Hindlimb muscle (tissue), 1 donor: ENCODE measurements at regions not wholly inside any gene's neighbourhood (a gene's known extent, or its start where the extent isn't known, plus 50 kb on each side); places are given as distances from the start of the nearest gene placed in this dataset.
A peak's percentile ranks its signal among the peaks of the same experiment; 100 is the strongest.
"Not testable (repeated sequence)": the region's sequence is repeated elsewhere in the genome, so short reads cannot be mapped to it uniquely, and the experiment has no call there.

Experiments used
- DNase-seq: peaks from one replicate; pipeline ENCODE4 v3.0.0-alpha.2; 2013

DNA sequence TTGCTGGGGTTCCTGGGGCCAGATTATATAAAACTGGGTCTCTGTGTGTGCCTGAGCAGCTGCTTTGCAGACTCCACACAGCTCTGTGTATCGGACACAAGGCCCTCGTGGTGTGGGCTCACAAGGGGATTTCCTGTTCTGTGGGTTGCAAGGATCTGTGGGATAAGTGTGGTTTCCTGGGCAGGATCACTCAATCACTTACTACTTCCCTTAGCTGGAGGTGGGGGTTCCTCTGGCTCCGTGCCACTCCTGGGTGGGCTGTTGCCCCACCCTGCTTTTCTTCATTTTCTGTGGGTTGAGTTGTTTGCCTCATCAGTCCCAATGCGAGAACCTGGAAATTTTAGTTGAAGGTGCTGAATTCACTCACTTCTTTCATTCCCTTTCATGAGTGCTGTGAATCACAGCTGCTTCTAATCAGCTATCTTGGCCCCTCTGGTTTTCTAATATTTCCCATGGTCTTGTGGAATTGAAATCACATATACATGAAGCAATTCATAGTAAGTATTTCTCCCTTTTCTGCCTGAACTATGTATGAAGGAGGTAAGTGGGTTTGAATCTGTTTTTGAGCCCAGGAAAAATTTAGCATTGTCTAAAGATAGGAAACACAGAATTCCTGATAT lies 196.3 kb downstream of the DCDC2C start:
- DNase-seq = peak; percentile 35

DNA sequence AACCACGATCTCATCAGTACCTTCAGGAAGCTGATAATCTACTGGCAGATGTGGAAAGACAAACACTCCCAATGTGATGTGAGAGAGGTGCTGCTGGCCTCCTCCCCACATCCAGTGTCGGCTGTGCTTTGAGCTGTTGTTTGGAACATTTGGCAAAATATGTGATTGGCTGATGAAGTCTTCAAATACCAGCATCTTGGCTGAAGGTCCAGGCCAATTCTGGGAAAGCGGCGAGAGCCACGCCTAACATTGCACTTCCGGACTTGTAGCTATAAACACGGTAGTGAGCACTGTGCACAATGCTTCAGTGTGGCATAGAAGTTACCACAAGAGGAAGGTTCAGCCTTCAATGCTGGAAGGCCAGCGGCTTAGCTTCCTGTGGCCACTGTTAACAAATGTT lies 198.8 kb downstream of the DCDC2C start:
- no peak for DNase-seq

DNA sequence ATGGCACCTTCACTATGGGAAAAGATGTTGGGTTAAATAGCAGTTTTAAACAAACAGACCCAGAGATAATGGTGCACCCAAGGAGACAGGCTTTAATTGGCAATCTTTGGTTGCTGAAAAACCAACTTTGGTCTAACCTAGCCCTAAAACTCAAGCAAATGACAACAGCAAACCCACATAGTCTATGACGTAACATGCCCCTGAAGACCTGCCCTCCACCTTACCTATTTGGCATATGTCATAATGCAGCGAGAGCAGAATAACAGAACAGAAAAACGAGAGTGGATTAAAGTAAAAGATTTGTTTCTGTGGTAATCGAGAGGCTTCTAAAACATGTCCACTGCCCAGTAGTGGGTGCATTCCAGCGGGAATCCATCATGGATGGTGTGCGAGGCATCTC lies 200.7 kb downstream of the DCDC2C start:
- DNase-seq = no peak

DNA sequence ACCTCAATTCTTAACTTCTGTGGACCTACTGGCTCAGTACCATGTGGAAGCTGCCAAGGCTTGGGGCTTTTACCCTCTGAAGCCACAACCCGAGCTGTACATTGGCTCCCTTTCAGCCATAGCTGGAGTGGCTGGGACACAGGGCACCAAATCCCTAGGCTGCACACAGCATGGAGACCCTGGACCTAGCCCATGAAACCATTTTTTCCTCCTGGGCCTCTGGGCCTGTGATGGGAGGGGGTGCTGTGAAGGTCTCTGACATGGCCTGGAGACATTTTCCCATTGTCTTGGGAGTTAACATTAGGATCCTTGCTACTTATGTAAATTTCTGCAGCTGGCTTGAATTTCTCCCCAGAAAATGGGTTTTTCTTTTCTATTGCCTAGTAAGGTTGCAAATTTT lies 205.1 kb downstream of the DCDC2C start:
- not testable (repeated sequence) for DNase-seq

DNA sequence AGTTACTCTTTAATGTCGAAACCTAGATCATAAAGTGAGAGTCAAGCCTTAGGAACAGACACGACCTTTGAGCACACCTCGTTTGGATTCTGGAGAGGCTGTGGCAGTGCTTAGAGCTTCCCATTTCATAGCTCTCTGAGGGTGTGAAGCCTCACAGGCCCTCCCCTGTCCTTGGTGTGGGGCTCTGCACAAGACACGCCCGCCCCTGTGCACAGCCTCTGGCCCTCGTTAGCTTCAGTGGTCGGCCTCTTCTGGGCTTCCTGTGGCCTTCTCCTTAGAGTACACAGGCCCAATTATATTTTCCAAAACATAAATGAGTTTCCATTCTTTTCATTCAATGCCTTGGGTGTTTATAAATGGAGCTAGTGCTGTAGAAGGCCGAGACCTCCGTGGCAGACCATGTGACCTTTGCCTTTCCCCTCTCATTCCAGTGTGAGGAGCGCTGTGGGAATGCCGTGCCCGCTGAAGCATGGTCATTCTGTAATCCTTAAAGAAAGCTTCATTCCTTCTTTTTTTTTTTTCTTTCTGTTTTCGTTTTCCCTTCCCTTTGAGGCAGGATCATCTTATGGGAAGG lies 208.6 kb downstream of the DCDC2C start:
- DNase-seq = no peak

DNA sequence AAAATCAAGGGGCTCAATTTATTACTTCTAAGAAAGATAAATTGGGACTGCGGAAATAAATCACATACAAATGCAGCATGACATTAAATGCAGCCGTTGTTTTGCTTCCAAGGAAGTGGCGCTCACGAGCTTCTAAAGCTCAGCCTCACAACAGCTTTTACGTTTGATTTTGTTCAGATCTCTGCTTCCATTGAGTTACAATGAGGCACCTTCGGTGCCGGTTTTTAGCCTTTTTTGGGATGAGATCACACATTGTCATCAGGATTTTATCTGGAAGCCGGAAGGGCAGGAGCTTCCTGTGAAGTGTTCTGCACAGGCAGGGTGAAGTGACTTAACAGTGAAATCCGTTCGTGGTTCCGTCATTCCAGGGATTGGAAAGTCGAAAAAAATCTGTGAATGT lies 209.8 kb downstream of the DCDC2C start:
- DNase-seq = no peak

DNA sequence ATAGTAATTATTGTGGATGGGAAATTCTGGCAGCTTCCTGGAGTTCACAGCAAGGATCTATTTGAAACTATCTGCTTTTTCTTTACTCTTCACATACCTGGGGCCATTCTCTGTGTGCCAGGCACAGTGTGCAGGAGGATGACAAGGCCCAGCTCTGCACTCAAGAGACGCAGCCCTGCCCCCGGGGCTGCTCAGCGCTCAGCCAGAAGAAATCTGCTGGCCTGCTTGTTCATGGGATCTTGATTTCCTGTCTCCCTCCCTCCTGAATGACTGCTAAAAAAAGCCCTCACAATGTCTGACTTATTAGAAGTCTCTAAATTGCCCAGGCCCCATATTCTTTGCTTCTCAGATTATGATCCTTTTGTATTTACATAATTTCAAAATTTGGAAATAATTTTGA lies 210.9 kb downstream of the DCDC2C start:
- DNase-seq = no peak

DNA sequence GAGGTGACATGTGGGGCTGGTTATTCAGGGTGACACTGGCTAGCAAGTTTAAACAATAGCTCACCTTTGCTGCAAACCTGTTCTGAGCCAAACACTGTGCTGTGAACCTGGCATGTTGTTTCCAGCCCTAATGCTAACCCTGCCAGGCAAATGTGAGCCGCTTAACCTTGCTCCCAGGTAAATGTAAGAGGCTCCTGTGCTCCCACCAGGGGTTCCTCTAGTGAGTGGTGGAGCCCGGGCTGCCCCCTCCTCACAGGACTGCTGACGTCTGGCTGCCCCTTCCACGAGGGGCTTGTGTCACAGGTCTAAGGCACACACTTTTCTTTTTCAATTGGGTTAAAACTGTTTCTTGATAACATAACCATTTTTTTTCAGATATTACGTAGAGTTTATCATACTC lies 223.7 kb downstream of the DCDC2C start:
- no peak for DNase-seq

DNA sequence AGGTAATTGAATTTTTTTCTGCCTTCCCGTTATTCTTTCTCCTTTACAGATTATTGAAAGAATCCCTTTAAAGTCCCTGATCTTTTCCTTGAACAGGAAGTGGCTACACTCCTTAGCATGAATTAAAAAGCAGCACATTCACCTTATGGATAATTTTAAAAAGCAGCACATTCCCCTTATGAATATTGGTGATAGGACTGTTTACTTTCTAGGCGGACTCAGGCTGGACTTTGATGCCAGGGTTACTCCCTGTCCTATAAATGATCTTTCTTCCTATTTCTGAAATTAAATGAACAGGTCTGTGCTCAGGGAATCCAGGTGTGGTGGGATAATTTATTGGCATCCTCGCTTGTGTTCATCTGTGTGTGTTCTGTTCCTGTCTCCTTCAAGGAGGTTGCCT lies 226.0 kb downstream of the DCDC2C start:
- no peak for DNase-seq

DNA sequence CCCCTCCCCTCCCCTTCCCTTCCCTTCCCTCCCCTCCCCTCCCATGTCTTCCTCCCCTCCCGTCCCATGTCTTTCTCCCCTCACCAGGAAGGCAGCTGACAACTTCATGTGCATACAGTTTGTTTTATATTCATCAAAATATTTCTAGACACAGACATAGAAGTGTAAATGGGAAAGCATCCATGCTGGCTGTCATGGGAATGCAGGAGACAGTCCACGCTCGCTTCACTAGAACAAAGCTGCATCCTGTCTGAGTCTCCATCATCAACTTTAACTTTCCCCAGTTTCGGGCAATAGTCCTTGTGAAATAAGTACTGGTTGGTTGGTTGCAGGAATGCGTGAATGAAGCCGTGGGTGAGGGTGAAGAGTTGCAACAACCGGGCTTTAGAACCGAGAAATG lies 226.9 kb downstream of the DCDC2C start:
- no peak for DNase-seq

DNA sequence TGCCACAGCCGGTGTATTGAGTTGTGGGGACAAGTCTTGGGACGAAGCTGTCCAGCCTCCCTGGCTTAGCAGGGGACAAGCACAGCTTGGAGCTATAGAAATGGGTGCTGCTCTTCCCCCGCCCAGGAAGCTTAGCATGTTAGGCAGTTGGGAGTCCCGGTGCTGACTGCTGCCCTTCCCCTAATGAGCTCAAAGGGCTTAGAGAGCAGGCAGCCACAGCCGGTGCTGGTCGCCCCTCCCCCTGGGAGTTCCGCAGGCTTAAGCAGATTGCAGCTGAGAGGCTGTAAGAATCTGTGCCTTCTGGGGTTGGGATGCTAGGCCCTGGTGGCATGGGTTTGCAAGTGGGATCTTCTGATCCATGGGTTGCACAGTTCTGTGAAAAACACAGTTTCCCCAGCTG lies 237.3 kb downstream of the DCDC2C start:
- no peak for DNase-seq

DNA sequence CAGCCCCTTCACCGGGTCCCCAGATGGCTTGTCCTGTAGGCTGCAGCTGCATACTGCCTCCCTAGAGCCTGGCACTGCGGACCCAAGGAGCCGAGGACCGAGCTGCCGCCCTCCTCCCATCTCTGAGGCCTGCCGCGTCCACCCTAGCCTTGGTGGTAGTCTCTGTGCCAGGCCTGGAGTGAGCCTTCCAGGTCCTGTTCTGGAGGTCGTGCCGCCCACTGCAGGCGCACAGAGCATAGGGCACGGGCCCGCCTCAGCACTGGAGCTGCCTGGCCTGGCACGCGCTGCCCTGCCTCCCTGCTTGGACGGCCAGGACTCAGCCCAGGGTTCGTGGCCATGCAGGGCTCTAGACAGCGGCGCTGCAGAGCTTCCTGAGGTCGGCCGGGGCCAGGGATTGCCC lies 239.5 kb downstream of the DCDC2C start:
- no peak for DNase-seq

DNA sequence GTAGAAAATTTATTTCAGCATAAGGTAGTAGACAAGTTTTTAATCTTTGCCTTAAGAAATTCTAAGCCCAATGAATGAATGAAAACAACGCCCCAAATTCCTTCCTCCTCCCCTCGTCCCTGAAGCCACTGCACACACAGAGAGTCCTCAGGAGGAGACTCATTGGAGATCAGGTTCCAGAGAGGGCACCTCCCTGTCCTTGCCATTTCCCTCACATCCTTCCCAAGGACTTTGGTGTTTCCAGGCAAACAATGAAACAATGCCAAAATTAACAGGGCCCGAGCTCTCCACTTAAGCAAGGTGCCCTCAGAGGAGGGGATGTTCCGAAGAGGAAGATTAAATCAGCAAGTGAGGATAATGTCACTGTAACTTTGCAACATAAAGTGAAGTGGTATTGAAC lies 240.7 kb downstream of the DCDC2C start:
- no peak for DNase-seq

DNA sequence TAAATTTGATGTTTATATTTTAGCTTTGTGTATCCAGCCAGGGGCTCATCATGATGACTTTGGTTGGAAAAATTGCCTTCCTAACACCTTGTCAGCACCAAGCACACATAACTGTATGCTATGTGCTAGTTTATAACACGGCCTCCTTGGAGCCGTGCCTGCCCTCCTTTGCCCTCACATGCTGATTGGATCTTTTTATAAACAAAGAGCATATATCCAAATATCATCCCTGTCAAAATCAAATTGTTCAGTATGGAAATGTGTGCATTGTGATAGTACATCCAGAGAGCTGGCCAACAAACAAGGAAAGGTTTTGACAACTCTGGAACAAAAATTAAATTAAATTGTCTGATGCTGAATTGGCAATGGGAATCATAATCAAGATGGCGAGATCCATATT lies 241.5 kb downstream of the DCDC2C start:
- no peak for DNase-seq

DNA sequence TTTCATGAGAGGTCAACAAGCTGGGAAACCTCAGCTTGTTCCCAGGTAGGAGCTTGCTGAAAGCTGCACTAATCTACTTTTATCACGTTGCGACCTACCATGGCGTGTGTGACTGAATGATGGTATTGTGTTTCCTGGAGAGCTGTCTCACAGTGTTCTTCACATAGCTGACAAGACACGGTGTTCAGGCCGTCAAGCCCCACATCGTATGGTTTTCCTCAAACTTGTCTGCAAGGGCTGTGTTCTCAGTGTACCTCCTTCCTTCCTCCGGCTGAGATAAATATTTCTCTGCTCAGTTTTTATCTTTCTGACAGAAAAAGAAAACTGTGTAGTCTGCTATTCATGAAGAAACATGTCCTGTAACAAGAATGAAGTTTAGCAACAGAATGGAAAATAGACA lies 244.8 kb downstream of the DCDC2C start:
- DNase-seq = no peak

DNA sequence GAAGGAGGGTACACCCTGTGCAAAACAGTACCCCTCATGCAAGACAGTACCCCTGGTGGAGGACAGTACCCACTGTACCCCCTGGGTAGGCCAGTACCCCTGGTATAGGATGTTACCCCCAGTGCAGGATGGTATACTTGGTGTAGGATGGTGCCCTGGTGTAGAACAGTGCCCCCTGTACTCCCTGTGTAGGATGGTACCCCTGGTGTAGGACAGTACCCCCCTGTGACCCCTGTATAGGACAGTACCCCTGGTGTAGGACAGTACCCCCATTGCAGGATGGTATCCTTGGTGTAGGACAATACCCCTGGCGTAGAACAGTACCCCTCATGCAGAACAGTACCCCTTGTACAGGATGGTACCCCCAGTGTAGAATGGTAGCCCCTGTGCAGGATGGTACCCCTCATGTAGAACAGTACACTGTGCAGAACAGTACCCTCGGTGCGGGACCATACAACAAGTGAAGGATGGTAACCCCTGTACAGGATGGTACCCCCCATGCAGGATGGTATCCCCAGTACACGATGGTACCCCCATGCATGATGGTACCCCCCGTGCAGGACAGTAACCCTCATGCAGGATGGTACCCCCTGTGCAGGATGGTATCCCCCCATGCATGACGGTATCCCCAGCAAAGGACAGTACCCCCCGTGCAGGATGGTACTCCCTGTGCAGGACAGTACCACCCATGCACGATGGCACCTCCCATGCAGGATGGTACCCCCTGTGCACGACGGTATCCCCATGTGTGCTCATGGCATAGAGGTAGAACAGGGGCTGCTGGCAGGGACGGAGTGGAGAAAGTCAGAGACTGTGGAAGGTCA lies 248.0 kb downstream of the DCDC2C start:
- no peak for DNase-seq

DNA sequence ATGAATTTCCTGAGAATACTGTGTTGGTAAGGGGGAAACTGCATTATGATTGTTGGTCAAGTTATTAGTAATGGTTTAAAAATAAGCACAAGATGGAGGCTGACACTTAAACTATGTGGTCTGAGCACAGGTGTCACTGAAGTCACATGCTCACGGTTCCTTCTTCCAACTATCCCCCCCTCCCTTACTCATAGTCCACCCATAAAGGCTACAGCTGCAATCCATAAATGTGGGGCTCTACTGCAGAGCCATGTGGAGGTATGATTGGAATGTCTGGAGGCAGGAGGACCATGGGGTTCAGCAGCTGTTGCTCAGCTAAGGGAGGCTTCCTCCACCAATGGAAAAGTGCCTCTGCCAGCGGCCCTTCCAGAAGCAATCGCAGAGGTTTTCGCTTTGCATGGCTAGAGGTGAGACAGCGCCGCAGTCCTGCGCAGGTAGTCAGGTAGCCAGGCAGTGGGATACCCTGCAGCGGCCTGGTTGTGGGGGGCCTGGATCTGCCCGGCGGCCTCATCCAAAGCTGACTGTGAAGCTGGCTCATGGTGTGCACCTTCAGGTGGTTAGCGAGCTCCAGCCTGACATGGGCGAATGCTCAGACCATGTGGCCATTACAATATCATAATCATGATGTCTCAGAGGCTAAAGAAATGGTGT lies 249.6 kb downstream of the DCDC2C start:
- no peak for DNase-seq

DNA sequence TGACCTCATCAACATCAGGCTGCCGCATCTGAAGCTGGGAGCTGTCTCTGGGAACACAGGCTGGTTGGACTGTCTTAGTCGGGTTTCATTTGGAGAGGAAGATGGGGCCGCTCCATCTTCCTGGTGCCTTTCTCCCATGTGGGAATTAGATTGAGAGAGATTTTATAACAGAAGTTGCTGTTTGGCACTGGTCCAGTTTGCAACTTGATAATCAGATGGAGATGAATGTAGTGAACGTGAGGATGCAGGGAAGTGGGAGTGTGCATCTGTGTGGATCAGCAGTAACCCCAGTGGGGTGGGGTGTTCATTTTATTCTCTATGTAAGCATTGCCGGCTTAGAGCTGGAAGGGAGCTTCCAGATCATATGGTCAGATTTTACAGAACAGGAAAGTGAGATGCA lies 250.9 kb downstream of the DCDC2C start:
- no peak for DNase-seq

DNA sequence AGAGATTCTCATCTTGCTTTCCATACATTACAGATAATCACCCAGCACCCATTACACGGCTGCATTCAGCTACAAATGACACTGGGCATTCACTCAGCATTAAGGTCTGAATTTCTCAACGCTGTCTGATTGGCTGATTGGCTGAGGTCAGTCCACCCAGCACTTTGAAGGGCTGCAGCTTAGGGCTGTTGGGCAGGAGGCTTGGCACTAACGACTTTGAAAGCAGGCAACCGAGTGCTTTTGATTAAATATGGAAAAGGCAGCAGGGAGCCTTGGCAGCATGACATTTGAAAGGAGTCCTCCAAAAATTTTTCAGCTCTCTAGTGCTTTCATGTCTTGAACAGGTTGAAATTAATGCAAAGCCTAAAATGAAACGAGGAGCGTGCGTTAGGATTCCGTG lies 253.0 kb downstream of the DCDC2C start:
- no peak for DNase-seq

DNA sequence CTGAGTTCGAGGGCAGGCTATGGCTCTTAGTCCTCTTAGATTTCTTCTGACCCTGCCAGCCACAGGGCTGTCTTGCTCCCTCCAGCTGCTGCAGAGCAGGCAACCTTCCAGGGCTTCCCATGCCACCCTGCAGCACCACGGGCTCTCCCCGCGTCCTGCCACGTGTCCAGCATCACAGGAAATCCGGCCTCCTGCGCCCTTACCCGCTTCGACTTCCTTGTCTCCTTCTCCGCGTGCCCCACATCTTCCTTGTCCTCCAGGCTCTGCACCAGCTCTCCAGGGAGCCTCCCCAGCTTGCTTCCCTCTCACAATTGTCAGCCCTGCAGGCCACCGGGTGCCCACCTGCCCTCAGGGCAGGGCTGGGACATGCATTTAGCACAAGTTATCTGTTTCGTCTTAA lies 253.5 kb downstream of the DCDC2C start:
- no peak for DNase-seq

DNA sequence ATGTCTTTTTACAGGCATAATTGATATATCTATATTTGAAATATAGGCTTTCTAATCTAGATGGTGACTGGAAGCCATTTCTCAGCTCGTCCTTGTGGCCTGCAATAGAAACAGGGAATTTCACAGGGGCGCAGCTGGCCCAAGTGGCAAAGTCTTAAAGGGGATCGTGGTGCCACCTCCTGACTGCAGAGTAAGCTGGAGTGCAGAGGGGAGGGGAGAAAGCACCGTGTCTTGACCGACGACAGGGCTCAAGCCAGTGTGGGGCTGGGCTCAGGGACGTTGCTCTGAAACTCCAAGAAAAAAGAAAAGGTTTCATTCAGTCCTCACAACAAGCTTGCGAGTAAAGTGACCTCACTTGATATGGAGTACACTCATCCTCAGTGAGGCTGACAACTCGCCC lies 255.1 kb downstream of the DCDC2C start:
- no peak for DNase-seq

DNA sequence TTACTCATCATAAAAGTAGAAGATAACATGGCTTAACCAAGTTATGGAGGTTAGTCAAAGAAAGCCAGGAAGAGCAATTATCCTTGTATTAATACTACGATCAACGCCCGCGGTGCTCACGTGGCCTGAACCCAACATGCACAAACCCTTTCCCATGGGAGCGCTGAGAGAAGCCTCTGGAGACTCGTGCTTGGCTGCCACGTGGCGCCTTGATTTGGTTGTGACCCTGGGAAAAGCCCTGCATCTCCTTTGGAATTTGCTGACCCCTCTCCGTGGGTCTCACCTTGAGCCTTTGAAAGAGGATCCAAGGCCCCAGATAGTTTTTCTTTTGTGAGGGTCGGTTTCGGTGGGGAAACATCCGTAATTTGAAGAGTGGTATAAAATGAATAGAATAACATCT lies 255.6 kb downstream of the DCDC2C start:
- no peak for DNase-seq

DNA sequence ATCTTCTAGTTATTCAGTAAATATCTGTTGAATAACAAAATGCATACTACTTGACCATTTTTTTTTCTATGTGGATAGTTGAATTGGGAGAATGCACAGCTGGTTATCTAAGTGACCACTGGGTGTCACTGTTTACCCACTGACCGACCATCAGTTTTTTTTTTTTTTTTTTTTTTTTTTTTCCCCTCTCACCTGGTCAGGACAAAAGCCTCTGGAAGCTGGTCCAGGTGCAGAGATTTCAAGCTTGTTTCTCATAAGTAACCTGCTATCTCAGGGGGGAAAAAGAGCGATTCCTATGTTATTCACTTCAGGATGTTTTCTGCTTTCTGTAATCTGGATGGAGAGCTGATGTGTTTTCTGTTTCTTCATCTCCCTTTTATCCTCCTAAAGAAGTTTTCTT lies 256.0 kb downstream of the DCDC2C start:
- peak; percentile 31 for DNase-seq

DNA sequence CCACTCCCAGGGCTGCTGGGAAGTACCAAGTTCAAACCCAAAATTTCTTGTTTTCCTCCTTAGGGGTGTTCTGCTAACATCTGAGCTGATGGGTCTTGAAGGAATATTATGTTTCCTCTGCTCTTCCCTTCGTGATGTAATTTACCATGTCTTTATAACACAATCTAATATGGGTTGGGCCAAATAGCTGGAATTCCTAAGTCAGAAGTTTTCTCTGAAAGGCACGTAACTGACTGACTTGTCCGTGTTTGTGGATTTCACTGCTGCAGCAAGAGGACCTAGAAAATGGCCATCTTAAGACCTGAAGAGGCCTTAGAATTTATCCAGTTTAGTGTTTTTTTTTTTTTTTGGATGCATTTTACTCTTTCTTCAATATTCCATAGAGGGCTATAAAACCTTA lies 256.7 kb downstream of the DCDC2C start:
- no peak for DNase-seq
